NOMO-1 (cell line): ENCODE measurements at regions not wholly inside any gene's neighbourhood (a gene's known extent, or its start where the extent isn't known, plus 50 kb on each side); places are given as distances from the start of the nearest gene placed in this dataset.
"Not testable (repeated sequence)": the region's sequence is repeated elsewhere in the genome, so short reads cannot be mapped to it uniquely, and the experiment has no call there.

Source experiments
- DNase-seq, 2 experiments: peaks; one replicate each; lab custom pipeline; 2025; ENCODE audit not compliant: unreplicated experiment in 2 of 2; lab: John Stamatoyannopoulos, UW

DNA sequence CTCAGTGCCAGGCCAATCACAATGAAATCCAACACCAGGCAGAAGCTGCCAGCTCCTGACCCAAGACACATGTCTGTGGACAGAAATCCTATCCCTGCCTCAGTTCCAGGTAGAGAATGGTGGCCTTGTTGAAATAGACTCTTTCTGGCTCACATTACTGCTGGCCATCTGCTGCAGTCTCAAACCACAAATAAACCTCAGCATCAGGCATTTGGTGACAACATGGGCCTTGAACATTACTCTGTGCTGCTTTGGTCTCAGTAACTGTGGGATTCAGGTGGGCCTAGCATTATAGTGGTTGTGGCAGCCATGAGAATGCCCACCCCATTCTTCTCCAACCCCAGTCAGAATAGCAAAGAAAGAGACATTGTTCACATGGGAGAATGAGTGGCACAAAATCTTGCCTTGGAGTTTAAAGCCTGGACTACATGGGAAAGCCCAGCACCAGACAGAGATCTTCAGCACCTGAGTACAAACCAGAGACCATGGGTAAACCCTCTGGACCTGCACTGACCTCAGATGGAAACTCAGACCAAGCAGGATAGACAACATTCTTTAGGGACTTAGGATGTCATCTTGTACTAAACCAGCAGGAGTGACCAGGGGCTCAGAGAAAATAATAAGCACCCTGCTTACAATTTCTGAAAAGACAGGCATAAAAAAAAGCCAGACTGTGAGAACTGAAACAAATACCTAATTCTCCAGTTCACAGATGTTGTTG is 50.4 kb upstream of the TRAM1L1 start:
- no peak for DNase-seq

DNA sequence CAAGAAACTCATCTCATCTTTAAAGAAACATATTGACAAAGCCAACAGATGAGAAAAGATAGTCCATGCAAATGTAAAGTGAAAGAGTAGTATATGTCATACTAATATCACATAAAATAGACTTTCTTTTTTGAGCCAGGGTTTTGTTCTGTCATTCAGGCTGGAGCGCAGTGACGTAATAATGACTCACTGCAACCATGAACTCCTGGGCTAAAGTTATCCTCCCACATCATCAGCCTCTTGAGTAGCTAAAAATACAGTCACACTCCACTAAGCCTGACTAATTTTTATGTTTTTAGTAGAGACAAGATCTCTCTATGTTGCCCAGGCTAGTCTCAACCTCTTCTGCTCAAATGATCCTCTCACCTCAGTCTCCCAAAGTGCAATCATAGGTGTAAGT is 51.8 kb upstream of the TRAM1L1 start:
- no peak for DNase-seq

- not testable (repeated sequence) for DNase-seq
These were observed 53.4 kb upstream of the TRAM1L1 start for GRCh38 chr4:117138732-117139131.

GRCh38 chr4:117154251-117154650 is 68.9 kb upstream of the TRAM1L1 start:
- DNase-seq, result no peak

GRCh38 chr4:117156806-117157205 is 71.4 kb upstream of the TRAM1L1 start:
- no peak for DNase-seq

- DNase-seq, result no peak
These were observed 72.0 kb upstream of the TRAM1L1 start for GRCh38 chr4:117157360-117157759.

DNA sequence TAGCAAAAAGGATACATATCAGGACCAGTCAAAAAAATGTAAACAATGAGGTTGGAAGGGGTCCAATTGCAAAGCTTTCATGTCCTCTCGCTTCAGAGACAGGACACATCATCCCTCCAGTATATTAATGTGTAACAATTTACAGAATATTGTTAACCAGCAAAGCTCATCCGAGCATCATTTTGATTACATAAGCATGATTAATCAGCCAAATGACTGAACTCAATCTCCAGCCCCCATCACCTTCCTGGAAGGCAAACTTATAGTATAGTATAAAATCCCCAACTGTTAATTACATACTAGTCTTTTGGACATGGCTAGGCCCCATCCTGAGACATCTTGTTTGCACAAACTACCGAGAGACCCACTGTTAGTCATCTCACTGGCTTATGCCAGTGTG is 77.6 kb upstream of the TRAM1L1 start:
- DNase-seq, result no peak

- no peak for DNase-seq
These were observed 79.0 kb upstream of the TRAM1L1 start for GRCh38 chr4:117164338-117164737.

DNA sequence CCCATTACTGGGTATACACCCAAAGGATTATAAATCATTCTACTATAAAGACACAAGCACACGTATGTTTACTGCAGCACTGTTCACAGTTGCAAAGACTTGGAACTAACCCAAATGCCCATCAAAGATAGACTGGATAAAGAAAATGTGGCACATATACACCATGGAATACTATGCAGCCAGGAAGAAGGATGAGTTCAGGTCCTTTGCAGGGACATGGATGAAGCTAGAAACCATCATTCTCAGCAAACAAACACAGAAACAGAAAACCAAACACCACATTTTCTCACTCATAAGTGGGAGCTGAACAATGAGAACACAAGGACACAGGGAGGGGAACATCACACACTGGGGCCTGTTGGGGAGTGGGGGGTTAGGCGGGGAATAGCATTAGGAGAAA is 90.0 kb upstream of the TRAM1L1 start:
- DNase-seq, result not testable (repeated sequence)

- DNase-seq, result no peak
These were observed 117.9 kb upstream of the TRAM1L1 start for GRCh38 chr4:117203231-117203630.

- no peak for DNase-seq
These were observed 125.2 kb upstream of the TRAM1L1 start for GRCh38 chr4:117210551-117210950.

GRCh38 chr4:117224256-117224655 is 138.9 kb upstream of the TRAM1L1 start:
- no peak for DNase-seq

GRCh38 chr4:117225471-117225870 is 140.1 kb upstream of the TRAM1L1 start:
- no peak for DNase-seq

DNA sequence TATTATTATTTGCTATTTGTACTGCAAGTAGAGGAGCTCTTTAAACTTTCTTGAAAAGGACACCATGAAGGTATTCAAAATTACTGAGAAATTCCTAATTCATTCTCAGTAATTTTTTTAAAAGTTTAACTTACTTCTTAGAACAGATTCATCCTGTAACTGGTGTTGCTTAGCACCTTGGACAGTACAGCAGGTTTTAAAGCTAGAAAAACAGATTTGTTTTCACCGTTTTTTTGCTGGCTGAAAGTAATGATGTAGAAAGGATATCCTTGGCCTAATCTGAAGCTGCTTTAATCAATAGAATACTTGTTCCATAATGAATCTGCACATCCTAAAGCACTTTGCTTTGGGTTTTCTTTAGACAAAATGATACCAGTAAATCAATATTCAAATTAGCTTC is 142.5 kb upstream of the TRAM1L1 start:
- DNase-seq, result no peak

GRCh38 chr4:117239434-117239833 is 154.1 kb upstream of the TRAM1L1 start:
- no peak for DNase-seq

GRCh38 chr4:117249333-117249732 is 164.0 kb upstream of the TRAM1L1 start:
- DNase-seq, result peak in 1 of 2 experiments; percentile 1

DNA sequence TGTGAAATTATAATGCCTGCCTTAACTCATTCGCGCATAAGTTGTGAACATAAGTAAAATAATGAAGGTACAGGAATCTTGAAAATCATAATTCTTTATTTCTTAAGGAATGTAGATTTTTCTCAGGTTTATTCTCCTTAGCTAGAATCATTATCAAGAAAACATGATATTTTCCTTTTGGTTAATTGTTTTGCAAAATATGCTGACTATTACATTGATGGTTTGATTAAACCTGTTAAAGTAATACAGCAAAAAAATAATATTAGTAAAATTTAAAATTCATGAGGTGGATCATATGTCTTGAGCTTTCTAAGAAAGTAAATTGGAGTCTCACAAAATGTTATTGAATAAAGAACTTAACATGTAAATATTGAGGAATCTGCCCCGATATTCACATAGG is 178.7 kb upstream of the TRAM1L1 start:
- no peak for DNase-seq

DNA sequence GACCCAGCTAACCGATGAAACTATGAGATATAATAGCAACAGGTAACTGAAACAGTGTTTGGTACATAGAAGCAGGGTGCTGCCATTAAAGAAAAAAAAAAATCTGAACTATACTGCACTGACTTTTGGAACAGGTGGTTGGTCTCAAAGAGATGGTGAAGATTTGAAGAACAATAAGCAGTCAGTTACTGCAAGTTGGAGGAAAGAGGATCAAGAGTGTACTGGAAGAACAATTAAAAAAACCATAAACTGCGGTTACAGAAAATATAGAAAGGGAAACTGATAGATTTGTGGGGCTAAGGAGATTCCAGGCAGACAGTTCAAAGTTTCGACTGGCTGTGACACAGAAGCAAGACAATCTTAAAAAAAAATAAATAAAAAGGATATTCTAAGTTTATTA is 181.9 kb upstream of the TRAM1L1 start:
- no peak for DNase-seq

DNA sequence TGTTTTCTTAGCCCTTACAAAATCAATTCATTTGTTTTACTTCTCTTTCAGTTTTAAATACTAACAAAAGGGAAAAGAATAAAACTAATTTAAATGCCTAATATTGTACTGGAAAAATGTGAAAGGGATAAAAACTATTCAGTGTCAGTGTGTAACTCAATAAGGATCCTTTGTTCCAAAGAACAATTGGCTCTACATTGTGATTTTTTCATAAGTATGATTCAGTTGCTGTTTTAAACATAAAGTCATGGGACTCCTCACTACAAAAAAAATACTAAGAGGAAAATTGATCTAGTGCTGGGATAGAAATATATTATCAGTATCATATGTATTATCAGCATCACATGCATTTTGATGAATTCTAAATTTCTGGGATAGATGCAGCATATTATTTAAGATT is 199.4 kb upstream of the TRAM1L1 start:
- no peak for DNase-seq

GRCh38 chr4:117293784-117294183 is 208.4 kb upstream of the TRAM1L1 start:
- DNase-seq, result no peak

DNA sequence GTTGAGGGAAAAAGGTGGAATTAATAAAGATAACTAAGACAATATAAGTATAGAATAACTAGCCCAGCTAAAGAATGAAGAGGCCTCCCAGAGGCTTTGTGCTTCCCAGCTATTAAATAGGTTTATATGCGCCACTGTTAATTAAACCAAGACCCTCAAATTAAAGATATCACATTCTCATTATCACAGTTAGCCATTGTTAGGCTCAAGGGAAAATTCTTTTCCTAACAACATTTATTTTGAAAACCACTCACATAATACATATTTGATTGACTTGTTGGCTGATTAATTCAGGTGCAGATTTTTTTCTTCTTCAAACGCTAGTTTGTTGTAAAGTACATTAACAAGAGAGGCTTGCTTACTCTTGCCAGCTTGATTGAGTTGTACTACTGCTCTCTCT is 216.8 kb upstream of the TRAM1L1 start:
- DNase-seq, result no peak

GRCh38 chr4:117311215-117311614 is 225.8 kb upstream of the TRAM1L1 start:
- DNase-seq, result no peak

DNA sequence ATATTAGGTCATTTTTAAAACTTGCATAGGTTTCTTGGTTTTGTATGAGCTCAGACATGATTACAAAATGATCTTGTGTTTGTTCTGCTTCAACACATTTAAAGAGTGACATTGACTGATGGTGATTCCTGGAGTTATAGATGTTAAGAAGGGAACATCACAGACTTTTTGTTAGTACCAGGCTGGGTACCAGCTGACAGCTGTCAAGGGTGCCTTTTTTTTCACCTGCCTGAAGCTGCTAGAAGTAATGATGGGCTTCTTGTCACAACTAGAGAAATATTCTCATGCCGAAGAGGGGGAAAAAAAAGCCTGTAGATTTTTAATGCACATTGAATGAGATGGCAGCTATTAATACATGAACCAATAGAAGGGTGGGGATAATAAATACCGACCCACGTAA is 226.6 kb upstream of the TRAM1L1 start:
- no peak for DNase-seq
